ENCODE measurements at regions not wholly inside any gene's neighbourhood (a gene's known extent, or its start where the extent isn't known, plus 50 kb on each side); places are given as distances from the start of the nearest gene placed in this dataset.
"Not testable (repeated sequence)": the region's sequence is repeated elsewhere in the genome, so short reads cannot be mapped to it uniquely, and the experiment has no call there.

DNA sequence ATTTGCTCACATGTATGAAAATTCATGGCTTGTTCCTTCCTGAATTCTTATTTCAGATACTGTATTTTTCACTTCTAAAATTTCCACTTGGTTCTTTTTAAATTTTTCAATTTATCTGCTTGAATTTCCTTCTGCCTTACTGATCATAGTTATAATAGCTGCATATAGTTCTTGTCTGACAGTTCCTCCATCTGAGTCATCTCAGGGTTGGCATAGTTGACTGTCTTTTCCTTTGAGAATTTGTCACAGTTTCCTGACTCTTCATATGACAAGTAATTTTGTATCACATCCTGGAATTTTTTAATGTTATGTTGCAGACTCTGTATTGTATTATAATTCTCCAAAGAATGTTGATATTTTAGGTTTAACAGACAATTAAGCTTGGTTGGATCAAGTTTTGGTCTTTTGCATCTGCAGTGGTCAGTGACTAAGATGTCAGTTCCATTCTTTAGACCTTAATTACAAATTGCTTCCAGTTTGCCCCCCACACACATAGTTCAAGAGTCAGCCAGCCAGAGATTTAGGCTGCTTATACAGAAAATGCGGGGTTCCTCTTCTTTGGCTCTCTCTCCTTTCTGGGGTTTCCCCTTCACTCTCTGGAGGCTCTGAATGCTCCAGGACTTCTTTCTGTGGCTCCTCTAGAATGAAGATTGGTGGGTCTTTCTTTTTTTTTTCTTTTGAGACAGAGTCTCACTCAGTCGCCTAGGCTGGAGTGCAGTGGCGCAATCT is 153.7 kb upstream of the NBPF12 start:
- not testable (repeated sequence) for TF ChIP-seq CTCF, POLR2A (IDR thresholded peaks at IDR 0.05)

Data from testis (tissue), 2 donors.